IMR-90 (cell line): ENCODE measurements at regions not wholly inside any gene's neighbourhood (a gene's known extent, or its start where the extent isn't known, plus 50 kb on each side); places are given as distances from the start of the nearest gene placed in this dataset.
"Not testable (repeated sequence)": the region's sequence is repeated elsewhere in the genome, so short reads cannot be mapped to it uniquely, and the experiment has no call there.

ENCODE experiments used
- ATAC-seq: fragments of 200-7000 bp; cut with Tn5 transposase; 2 replicates; pipeline ENCODE4 v1.9.1; 2020; ENCODE audit warnings: low read depth, mild to moderate bottlenecking, moderate library complexity
- BruUV-seq: library from RNA; stranded (reverse); fragments of 400-500 nt; replicated peaks from 2 replicates; lab custom pipeline; 2021; lab: Mats Ljungman, UMichigan
- CTCF ChIA-PET: fragments of 300-600 bp; formaldehyde crosslinking; extraction: SDS; loops from one replicate; lab custom pipeline; 2021; ENCODE audit warnings: antibody characterized with exemption; lab: Yijun Ruan, JAX
- POLR2A ChIA-PET: fragments of 300-600 bp; sonication (Branson Sonifier 250); formaldehyde crosslinking; loops from one replicate; lab custom pipeline; 2022; ENCODE audit warnings: antibody characterized with exemption; ENCODE audit not compliant: unreplicated experiment; lab: Charles Lee
- DNase-seq: peaks from one replicate; pipeline ENCODE4 v3.0.0; 2013
- H2AFZ ChIP-seq: replicated peaks from 2 replicates; pipeline ENCODE3; 2013; ENCODE audit warnings: low read length, mild to moderate bottlenecking; ENCODE audit not compliant: poor library complexity
- H2AK5ac ChIP-seq: 2 replicates; pipeline ENCODE4 v1.6.1; 2013; ENCODE audit warnings: low read depth, low read length, inconsistent platforms
- H2AK9ac ChIP-seq: replicated peaks from 2 replicates; pipeline ENCODE3; 2013; ENCODE audit warnings: mild to moderate bottlenecking, low read depth, low read length, moderate library complexity; ENCODE audit not compliant: poor library complexity
- H2BK120ac ChIP-seq: 2 replicates; pipeline ENCODE4 v1.6.1; 2013; ENCODE audit warnings: low read depth, low read length, inconsistent platforms
- H2BK15ac ChIP-seq: 3 replicates; pipeline ENCODE4 v1.6.1; 2013; ENCODE audit warnings: low read depth, low read length, inconsistent platforms
- H2BK20ac ChIP-seq: 2 replicates; pipeline ENCODE4 v1.6.1; 2013; ENCODE audit warnings: low read depth, mild to moderate bottlenecking, inconsistent platforms, low read length, moderate library complexity
- H2BK5ac ChIP-seq: 2 replicates; pipeline ENCODE4 v1.6.1; 2013; ENCODE audit warnings: mild to moderate bottlenecking, low read depth, low read length, inconsistent platforms; ENCODE audit not compliant: poor library complexity, severe bottlenecking
- H3K14ac ChIP-seq: replicated peaks from 2 replicates; pipeline ENCODE4 v1.6.1; 2013; ENCODE audit warnings: low read depth, low read length, inconsistent platforms
- H3K18ac ChIP-seq: 2 replicates; pipeline ENCODE4 v1.6.1; 2013; ENCODE audit warnings: low read depth, low read length, control low read depth
- H3K23ac ChIP-seq: 2 replicates; pipeline ENCODE4 v1.6.1; 2013; ENCODE audit warnings: low read depth, low read length, inconsistent platforms
- H3K27ac ChIP-seq: 2 replicates; pipeline ENCODE4 v1.5.1; 2013; ENCODE audit warnings: mild to moderate bottlenecking, control low read depth, low read length; ENCODE audit not compliant: insufficient read depth
- H3K27me3 ChIP-seq: 2 replicates; pipeline ENCODE4 v1.6.1; 2013; ENCODE audit warnings: low read length; ENCODE audit not compliant: control insufficient read depth, insufficient read depth
- H3K36me3 ChIP-seq: 2 replicates; pipeline ENCODE4 v1.6.1; 2013; ENCODE audit warnings: low read length, mixed read lengths; ENCODE audit not compliant: control insufficient read depth, insufficient read depth
- H3K4ac ChIP-seq: 2 replicates; pipeline ENCODE4 v1.6.1; 2013; ENCODE audit warnings: low read depth, low read length, inconsistent platforms
- H3K4me1 ChIP-seq: 2 replicates; pipeline ENCODE4 v1.6.1; 2013; ENCODE audit warnings: low read length, mixed read lengths; ENCODE audit not compliant: control insufficient read depth, insufficient read depth
- H3K4me2 ChIP-seq: 2 replicates; pipeline ENCODE4 v1.6.1; 2013; ENCODE audit warnings: low read depth, mild to moderate bottlenecking, control low read depth, low read length, moderate library complexity
- H3K4me3 ChIP-seq: 2 replicates; pipeline ENCODE4 v1.5.1; 2013; ENCODE audit warnings: low read depth, mild to moderate bottlenecking, control low read depth, low read length, moderate library complexity; ENCODE audit not compliant: insufficient read depth
- H3K56ac ChIP-seq: 2 replicates; pipeline ENCODE4 v1.6.1; 2013; ENCODE audit warnings: low read length, inconsistent platforms; ENCODE audit not compliant: insufficient read depth; ENCODE audit errors: extremely low read depth
- H3K79me1 ChIP-seq, 2 experiments: 2 replicates each; pipeline ENCODE4 v1.6.1; 2013; ENCODE audit warnings: low read length in 2 of 2, inconsistent platforms in 1 of 2, low read depth in 1 of 2
- H3K9ac ChIP-seq: 2 replicates; pipeline ENCODE4 v1.6.1; 2013; ENCODE audit warnings: low read depth, low read length, control low read depth
- H3K9me1 ChIP-seq: 2 replicates; pipeline ENCODE4 v1.6.1; 2013; ENCODE audit warnings: low read length, inconsistent platforms; ENCODE audit not compliant: insufficient read depth
- H3K9me3 ChIP-seq: 2 replicates; pipeline ENCODE4 v1.6.1; 2013; ENCODE audit warnings: low read length; ENCODE audit not compliant: control insufficient read depth, insufficient read depth
- H4K20me1 ChIP-seq: 2 replicates; pipeline ENCODE4 v1.6.1; 2013; ENCODE audit warnings: low read length, inconsistent platforms; ENCODE audit not compliant: insufficient read depth
- H4K5ac ChIP-seq: 2 replicates; pipeline ENCODE4 v1.6.1; 2013; ENCODE audit warnings: mild to moderate bottlenecking, low read depth, low read length, control low read depth
- H4K8ac ChIP-seq, 2 experiments: 2 replicates each; pipeline ENCODE4 v1.6.1; 2013; ENCODE audit warnings: low read depth in 2 of 2, low read length in 2 of 2, control low read depth in 1 of 2, inconsistent platforms in 1 of 2
- H4K91ac ChIP-seq: 2 replicates; pipeline ENCODE4 v1.6.1; 2013; ENCODE audit warnings: low read depth, low read length, inconsistent platforms; ENCODE audit not compliant: insufficient read depth
- WGBS, 2 experiments: methylation state at CpG; one replicate each; pipeline versions ENCODE4 v1.1.5 to v1.1.7; 2013; ENCODE audit warnings: missing lambda C conversion rate in 2 of 2; ENCODE audit not compliant: insufficient read length in 1 of 2; ENCODE audit errors: extremely low coverage in 2 of 2; 5-methylcytosine and 5-hydroxymethylcytosine counted together
- dilution Hi-C: fragments of 300-500 bp; cut with HindIII; formaldehyde crosslinking; loops from one replicate; pipeline ENCODE4 v1.14.3; 2018; ENCODE audit warnings: low sequenced_read_pairs; ENCODE audit not compliant: unreplicated experiment
- in situ Hi-C: fragments of 300-500 bp; cut with MboI; formaldehyde crosslinking; loops from 3 replicates; pipeline ENCODE4 v1.14.3; 2019; ENCODE audit warnings: low sequenced_read_pairs, inconsistent platforms, mixed read lengths
- intact Hi-C: fragments of 100-400 bp; cut with micrococcal nuclease; formaldehyde crosslinking; loops from 2 replicates; pipeline ENCODE4 v1.10.0; 2022

GRCh38 chr21:36231444-36231843 is 74.8 kb downstream of the DOP1B start:
- H3K4me1 ChIP-seq, H4K8ac ChIP-seq, H3K23ac ChIP-seq, H3K27me3 ChIP-seq, intact Hi-C loops, H3K4me3 ChIP-seq, H3K27ac ChIP-seq, H2BK120ac ChIP-seq, DNase-seq, dilution Hi-C loops, in situ Hi-C loops, H2BK5ac ChIP-seq, H3K18ac ChIP-seq, POLR2A ChIA-PET, CTCF ChIA-PET, H4K20me1 ChIP-seq, H2BK15ac ChIP-seq, H4K5ac ChIP-seq, H2AK9ac ChIP-seq, H4K91ac ChIP-seq, H3K14ac ChIP-seq, H2AK5ac ChIP-seq, H3K4me2 ChIP-seq, H2BK20ac ChIP-seq, ATAC-seq, H3K4ac ChIP-seq, H3K9ac ChIP-seq, H3K56ac ChIP-seq, H3K9me3 ChIP-seq, BruUV-seq, H2AFZ ChIP-seq, H3K9me1 ChIP-seq: not testable (repeated sequence)
- peaks cover 18% of the 10 kb centered on the region for H3K36me3 ChIP-seq
- WGBS, 2 experiments, result no CpG with 5 or more reads among the region's 3 CpGs
- peaks cover 0 to 16% of the 10 kb centered on the region in 2 experiments; a peak in 2 of 4 replicates for H3K79me1 ChIP-seq
